NOMO-1 treated with dmso at 0.1 percent for 144 hours (cell line): ENCODE measurements at regions not wholly inside any gene's neighbourhood (a gene's known extent, or its start where the extent isn't known, plus 50 kb on each side); places are given as distances from the start of the nearest gene placed in this dataset.
"Not testable (repeated sequence)": the region's sequence is repeated elsewhere in the genome, so short reads cannot be mapped to it uniquely, and the experiment has no call there.

Experiments
- DNase-seq: peaks from one replicate; lab custom pipeline; 2025; ENCODE audit not compliant: unreplicated experiment; lab: John Stamatoyannopoulos, UW

DNA sequence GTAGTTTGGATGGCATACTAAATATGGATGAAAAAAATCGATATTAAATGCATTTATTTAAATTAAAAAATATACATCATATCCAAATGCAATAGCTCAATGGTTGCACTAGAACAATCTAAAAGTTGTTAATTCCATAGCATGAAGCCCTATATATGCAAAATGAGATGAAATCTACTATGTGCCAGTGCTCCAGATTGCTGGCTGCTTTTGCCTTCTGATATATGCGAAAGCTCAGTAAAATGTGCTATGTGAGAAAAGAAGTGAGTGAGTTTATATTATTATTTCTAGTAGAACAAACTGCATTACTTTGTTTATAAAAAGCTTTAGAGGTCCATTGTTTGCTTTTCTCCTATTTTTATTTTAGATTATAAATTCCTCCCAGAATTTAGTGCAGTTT, 186.7 kb downstream of the MAT2B start:
- DNase-seq = no peak

DNA sequence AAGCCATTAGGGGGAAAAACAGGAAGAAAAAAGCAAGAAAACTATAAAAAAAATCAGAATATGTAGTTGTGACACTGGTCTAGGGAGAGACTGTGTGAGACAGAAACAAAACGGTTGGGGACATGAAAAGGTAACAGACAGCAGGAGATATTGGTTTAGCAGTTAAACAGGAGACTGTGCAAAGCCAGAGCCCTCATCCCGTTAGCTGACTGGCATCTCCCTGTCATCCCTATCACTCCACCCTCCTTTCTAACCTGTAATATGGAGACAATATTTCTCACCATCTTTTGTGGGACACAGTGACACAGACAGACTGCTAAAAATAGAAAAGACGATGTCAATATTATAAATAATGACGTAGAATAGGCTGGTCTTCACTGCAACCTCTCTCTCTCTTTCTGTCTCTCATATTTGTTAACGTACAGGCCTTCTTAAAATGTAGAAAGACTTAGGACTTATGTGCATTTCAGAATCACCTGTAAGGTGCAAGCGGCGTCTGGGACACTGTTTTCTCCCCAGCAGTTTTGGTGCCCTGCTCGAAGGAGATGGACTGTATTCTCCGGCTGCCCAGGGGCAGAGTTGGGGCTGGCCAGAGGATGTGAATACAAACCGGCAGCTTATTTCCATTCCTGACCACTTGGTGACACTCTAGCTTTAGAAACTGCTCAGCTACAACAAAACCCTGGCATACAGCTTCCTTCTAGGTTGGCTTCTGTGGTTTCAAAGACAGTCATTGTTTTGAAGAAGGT, 190.6 kb downstream of the MAT2B start:
- peak; percentile 69 for DNase-seq

DNA sequence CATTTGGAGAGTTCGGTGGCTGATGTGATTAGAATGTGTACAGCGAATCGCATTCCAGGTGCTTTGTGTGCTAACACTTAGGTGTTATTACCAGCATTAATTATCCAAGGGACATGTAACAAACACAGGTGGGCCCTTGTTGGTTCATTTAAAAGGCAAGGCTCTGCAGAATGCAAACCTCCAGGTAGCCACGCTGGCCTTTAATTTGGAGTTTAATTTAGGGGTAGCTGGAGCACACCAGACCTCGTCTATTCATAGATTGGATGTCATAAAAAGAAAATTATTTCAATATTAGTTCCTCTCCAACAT, 191.1 kb downstream of the MAT2B start:
- no peak for DNase-seq

DNA sequence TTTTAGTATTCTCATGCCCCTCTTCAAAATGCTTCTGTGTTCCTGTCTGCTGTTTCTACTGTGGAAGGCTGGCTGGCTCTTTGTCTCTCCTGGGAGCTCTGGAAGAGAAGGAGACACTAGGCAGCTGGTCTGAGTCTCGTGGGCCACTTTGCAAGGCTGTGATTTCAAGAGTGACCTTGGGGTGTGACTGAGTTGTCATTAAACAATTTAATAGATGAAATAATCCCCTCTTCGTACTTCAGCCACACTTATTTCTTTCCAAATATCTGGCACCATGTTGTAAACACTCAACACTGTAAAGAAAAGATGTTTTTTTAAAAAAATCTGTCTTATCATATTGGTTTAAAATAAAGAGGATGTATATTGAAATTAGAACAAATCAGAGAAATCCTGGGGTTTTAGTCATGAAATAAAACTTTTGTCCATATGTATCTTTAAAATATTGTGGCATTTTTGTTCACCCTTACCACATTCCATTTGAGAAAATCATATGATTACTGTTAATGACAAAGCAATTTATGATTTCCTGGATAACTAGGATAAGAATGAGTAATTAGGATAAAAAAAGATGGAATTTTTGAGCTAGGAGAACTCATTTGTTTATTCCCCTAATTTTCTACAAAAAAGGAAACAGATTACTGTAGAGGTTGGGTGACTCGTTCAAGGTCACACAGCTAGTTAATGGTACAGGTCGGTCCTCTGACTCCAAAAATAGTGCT, 200.8 kb downstream of the MAT2B start:
- DNase-seq = no peak

DNA sequence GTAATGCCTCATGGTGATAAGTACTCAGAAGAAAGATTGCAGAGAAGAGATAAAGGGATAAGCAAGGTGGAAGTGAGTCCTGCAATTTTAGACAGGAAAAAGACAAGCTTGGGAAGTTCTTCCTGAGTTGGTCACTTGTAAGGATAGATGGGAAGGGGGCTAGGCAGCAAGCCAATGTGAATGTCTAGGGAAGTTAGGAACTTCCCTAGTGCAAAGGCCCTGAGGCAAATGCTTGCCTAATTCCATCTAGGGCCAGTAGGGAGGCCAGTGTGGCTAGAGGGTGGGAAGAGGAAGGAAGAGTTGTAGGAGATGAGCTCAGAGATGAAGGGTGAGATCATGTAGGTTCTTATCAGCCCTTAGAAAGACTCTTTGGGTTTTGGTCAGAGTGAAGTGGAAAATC, 206.6 kb downstream of the MAT2B start:
- DNase-seq = no peak

DNA sequence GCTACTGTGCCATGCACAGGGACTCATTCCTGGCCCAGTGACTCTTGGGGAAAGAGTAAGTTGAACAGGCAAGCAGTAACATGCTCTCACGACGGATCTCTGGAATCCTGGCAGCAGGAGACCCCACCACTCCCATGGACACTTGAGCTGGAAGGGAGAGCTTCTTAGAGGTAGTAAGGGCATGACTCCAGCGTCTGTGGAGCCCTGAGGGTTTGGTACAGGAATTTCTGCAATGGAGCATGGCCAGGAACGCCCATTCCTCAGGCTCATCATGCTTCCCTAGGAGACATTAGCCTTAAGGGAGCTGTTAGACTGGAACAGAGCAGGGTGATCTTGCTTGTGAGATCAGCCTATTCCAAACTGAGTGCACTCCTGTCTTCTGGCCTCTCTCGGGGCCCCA, 212.9 kb downstream of the MAT2B start:
- DNase-seq = no peak

DNA sequence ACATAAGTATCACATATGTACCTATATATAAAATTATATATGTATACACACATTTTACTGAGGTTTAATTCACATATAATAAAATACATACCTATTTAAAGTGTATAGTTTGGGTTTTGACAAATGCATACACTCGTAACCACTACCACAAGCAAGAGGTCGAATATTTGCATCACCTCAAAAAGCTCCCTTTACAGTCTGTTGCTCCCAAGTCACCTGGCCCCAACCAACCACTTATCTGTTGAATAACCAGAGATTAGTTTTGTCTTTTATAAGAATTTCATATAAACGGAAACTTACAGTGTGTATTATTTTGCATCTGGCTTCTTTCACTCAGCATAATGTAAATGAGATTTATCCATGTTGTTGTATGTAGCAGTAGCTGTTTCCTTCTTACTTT, 218.9 kb downstream of the MAT2B start:
- no peak for DNase-seq

DNA sequence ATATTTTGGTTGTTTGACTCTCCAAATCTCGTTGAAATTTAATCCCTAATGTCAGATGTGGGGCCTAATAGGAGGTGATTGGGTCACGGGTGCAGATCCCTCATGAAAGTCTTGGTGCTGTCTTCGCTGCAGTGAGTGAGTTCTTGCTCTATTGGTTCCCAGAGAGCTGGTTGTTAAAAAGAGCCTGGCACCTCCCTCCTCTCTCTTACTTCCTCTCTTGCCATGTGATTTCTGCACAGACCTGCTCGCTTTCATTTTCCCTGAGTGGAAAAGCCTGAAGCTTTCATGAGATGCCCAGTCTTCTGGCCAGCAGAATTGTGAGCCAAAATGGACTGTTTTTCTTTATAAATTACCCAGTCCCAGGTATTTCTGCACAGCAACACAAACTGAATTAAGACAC, 221.6 kb downstream of the MAT2B start:
- peak; percentile 23 for DNase-seq

DNA sequence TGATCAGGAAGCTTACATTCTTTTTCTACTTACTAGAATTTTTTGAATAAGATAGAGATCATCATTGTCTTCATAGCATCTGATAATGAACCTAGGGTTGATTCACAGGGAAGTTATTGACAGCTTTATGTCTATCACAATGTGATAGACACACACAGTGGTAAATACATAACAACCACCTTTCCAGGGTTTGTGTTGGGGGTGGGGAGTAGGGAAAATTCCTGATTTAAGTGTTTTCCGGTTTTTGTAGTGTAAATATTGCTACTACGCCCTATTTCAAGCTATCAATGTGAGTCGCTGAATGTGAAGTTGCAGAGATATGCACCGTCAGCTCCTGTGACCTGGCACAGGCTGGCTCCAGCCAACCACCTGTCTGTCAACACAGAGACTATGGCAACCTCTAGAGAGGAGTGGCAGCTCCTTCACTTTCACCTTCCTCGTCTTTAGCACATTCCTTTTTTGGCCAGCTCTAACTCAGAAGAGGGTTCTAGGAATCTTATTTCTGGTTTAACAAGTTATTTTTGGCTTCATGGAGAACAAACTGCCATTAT, 224.9 kb downstream of the MAT2B start:
- DNase-seq = no peak

DNA sequence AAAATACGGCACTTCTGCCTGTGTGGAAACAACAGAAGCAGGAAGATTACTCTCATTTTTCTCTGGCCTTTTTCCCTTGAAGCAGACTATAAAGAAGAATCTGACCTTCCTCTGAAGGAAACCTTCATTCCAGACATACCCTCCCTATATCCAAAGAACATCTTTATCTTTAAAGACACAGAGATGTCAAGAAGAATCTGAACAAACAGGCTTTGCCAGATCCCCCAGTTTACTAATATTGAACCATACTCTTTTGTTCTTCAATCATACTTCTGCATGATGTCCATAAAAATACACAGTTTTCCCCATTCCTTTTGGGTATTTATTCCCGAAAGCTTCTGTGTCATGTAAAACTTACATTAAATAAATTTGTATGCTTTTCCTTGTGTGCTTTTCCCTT, 225.8 kb downstream of the MAT2B start:
- DNase-seq = no peak

DNA sequence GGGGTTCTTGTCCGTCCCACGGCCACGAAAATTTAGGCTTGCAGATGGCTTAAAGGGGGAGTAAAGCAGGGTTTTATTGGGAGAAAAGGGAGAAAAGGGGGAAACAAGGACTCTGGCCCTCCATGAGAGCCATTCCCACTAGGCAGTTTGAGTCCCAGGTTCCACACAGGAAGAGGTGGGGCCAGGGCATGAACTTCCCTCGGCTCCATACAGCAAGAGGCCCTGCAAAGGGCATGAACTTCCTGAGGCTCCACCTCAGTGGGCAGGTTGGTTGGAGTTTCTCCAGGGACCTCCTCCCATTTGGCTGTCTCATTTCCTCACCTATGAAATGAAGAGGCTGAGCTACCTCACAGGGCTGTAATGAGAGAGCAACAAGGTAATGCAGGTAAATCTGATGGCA, 229.7 kb downstream of the MAT2B start:
- no peak for DNase-seq

DNA sequence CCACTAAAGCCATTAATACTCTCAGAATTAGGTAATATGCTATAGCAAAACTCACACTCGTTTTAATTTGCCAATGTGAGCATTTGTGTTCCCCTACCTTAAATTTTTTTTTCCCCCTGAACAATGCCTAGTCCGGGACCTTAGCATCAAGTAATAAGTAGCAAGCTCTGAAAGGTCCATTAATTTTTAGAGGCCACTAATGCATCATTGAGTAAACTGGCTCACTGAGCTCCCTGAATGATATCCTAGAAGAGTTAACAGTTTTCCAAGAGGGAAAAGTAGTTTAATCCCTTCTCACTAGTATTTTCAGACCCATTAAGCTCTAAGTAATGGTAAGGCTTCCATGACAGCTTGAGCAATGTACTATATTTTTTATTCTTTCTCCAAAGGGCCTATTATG, 242.2 kb downstream of the MAT2B start:
- no peak for DNase-seq

DNA sequence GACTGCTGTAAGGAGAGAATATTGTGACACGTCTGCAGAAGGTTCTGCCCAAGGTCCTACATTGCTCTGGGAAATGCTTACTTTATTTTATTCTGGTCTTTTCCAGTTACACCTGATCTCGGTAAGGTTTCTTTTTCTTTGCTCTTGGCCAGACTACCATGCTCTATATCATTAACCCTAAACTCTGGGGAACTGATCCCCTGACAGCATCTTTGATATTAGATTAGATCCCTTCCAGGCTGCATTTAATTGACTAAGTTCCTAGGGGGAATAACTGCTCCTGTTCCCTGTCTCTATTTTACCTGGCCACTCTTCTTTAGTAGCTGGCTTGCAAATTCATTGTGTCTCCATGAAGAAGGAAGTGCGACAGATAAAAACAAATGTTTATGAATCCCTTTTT, 243.5 kb downstream of the MAT2B start:
- no peak for DNase-seq

DNA sequence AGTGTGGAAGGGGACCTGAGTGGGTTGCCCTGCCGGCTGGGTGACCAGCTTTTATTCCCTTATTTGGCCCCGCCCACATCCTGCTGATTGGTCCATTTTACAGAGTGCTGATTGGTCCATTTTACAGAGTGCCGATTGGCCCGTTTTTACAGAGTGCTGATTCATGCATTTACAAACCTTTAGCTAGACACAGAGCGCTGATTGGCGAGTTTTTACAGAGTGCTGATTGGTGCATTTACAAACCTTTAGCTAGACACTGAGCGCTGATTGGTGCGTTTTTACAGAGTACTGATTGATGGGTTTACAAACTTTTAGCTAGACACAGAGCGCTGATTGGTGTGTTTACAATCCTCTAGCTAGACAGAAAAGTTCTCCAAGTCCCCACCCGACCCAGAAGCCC, 245.0 kb downstream of the MAT2B start:
- DNase-seq = not testable (repeated sequence)

DNA sequence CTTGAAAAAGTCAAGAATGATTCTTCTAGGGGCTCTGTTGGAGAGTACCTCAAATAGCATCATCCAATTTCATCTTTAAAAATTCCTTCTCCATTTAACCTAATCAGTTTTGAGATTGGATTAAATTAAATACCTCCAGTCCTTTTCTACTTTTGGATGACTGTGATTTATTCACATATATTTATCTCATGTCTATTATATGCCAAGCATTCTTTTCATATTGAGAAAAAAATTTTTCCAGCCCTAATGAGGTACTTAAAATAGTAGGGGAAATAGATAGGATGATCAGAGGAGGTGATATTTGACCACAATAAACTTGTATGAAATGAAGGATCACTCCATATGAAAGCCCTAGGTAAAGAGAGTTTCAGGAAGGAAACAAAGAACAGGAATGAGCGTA, 250.1 kb downstream of the MAT2B start:
- no peak for DNase-seq

DNA sequence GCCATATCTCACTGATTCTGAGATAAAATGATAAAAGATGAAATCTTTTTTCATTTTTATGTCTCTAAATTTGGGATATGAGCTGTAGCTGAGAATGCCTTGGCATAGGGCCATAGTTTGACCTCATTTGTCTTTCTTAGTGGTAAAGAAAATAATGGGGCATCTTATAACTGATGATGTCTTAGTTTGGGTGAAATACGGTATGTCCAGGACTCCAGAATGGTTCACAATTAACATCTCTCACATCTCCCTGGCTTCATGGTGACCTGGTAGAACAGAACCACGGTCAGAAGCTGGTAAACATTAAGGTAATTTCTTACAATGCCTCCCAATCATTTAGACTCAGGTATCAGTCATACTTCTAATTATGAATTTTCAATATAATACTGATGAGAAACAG, 250.8 kb downstream of the MAT2B start:
- no peak for DNase-seq

DNA sequence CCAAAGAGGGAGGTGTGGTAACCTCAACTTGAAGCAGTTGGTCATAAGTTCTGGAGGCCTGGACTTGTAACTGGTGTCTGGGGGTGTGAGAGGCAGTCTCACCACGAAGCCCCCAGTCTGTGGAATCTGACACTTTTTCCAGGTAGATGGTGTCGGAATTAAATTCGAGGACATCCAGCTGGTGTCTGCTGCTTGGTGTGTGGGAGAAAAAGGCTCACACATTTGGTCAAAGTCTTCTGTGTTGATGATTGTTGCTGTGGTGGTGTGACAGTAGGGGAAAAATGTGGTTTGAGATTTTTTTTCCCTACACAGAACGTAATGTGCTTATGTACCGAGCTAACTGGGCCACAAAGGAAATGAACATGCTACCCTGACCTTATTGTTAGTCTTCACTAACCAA, 251.9 kb downstream of the MAT2B start:
- no peak for DNase-seq

DNA sequence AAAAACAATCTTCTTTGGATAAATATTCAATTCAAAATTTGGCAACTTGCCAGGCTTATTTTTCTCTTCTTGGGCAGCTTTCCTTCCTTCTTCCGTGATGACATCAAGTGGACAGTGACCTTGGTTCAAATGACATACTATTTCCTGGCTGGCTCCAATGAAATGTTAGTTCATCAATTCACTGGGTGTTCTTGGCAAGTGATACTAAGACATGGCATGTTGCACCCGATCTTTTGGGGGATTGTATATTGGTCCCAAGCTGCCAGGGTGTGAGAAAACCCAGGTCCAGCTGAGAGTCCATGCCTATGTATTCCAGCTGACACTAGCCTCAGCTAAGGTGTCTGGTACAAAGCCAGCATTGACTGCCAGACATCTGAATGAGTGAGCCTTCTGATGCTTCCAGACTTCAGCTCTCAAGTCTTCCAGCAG, 252.9 kb downstream of the MAT2B start:
- no peak for DNase-seq

DNA sequence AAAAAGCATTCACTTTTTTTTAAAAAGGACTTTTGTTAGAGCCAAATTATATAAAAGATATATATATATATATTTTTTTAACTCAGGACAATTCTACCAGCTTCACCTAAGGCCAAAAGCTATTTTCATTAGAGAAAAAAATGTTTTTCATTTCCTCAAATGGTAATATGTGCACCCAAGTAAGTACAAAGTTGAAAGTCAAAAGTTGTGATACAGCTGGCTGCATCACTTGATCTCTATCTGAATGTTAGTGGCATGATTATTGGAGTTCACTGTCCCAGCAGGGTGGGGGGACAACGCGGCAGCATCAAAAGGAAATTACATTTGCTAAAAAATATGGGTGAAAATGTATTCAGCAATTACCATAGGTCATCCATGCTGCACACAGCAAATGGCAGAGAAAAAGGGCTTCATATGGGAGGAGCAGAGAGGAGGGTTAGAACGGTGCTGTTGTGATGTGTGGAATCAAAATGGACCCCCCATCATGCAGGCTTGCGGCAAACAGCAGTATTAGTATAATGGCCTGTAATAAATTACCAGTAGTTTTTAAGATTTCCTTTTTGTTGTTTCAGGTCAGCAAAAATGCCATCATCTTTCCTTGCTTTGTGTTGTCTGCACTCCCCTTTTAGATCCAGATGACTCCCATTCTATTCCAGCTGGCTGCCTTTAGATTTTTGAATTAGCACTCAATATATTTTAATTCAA, 253.7 kb downstream of the MAT2B start:
- no peak for DNase-seq

DNA sequence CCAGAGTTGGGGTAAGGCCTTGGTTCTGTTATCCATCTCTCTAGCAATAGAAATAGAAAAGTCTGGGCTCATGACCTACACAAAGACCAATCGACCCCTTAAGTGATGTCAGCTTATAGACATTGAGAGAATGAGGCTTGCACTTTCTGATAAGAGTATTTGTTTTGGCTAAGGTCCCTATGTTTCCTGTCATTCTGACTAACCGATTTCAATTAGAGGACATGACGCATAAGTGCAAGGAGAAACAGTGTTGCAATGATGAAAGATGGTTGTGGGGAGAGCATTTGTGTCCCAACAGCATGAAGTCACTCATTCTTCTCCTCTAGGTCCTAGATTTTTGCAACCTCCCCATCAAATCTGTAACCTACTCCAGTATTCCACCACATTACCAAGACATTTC, 255.1 kb downstream of the MAT2B start:
- DNase-seq = no peak

DNA sequence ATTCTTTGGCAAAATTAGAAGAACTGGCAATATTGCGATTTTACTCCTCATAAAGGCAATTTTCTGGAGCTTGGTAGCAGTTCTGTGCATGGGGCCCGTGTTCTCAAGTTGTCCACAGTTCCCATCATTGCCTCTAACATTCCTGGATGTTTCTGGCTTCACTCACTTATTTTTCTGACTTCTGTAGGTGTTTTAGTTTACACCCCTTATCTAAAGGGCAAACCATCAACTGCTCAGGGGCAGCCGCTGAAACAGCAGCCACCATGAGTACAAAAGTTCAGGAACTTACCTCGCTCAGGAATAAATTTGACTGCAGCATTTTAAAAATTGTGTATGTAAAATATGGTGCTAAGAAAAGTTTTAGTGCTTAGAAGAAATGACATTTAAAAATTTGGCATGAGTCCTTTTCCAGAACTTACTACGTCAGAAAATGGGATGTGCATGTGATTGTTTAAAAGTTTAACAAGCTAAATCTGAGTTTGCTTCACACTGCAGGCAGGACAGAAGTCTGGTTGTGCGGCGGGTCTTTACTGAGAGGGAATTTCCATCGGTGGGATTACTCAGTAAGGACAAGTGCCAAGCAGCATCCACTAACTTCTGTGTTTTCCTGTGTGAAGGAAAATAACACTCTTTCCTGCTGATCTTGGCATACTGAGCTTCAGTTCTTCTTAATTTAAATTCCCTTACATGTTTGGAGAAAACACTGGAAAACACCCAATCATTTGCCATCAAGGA, 261.7 kb downstream of the MAT2B start:
- no peak for DNase-seq
